ENCODE measurements at regions not wholly inside any gene's neighbourhood (a gene's known extent, or its start where the extent isn't known, plus 50 kb on each side); places are given as distances from the start of the nearest gene placed in this dataset.

DNA sequence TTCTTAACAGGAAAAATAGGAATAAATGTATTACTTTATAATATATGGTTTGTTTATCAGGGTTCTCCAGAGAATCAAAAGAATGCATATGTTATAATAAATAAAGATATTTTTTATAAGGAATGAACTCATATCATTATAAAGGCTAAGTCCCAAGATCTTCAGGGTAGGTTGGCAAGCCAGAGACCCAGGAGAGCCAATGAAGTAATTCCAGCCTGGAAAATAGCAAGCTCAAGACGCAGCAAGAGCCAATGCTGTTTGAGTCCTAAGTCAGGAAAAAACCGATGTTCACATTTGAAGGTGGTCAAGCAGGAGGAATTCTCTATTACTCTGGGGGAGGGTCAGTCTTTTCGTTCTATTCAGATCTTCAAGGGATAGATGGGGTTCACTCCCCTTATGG, 490.0 kb downstream of the PCDH20 start:
- TF ChIP-seq, protein P1, sequence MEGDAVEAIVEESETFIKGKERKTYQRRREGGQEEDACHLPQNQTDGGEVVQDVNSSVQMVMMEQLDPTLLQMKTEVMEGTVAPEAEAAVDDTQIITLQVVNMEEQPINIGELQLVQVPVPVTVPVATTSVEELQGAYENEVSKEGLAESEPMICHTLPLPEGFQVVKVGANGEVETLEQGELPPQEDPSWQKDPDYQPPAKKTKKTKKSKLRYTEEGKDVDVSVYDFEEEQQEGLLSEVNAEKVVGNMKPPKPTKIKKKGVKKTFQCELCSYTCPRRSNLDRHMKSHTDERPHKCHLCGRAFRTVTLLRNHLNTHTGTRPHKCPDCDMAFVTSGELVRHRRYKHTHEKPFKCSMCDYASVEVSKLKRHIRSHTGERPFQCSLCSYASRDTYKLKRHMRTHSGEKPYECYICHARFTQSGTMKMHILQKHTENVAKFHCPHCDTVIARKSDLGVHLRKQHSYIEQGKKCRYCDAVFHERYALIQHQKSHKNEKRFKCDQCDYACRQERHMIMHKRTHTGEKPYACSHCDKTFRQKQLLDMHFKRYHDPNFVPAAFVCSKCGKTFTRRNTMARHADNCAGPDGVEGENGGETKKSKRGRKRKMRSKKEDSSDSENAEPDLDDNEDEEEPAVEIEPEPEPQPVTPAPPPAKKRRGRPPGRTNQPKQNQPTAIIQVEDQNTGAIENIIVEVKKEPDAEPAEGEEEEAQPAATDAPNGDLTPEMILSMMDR (IDR thresholded peaks at IDR 0.05) = no peak
- no peak for TF ChIP-seq POLR2A (IDR thresholded peaks at IDR 0.05)

Measured in esophagus squamous epithelium (tissue), 4 donors.